C4-2B (cell line): ENCODE measurements at regions not wholly inside any gene's neighbourhood (a gene's known extent, or its start where the extent isn't known, plus 50 kb on each side); places are given as distances from the start of the nearest gene placed in this dataset.
"Not testable (repeated sequence)": the region's sequence is repeated elsewhere in the genome, so short reads cannot be mapped to it uniquely, and the experiment has no call there.

Experiments
- H3K27ac ChIP-seq: fragments of 450-650 bp; 2 replicates; pipeline ENCODE4 v1.5.1; 2017
- CTCF ChIP-seq: fragments of 450-650 bp; conservative IDR thresholded peaks from 2 replicates; pipeline ENCODE4 v1.5.1; 2017; ENCODE audit warnings: mild to moderate bottlenecking
- ZFX ChIP-seq: fragments of 450-650 bp; IDR thresholded peaks from 2 replicates; pipeline ENCODE4 v1.6.1; 2017

GRCh38 chr4:110344165-110344564 lies 131.8 kb upstream of the ENPEP start:
- no peak overlapping the region for H3K27ac ChIP-seq
- TF ChIP-seq ZFX: no peak
- TF ChIP-seq CTCF: peak; percentile 29

- no peak overlapping the region for H3K27ac ChIP-seq
- TF ChIP-seq ZFX: no peak
- no peak for TF ChIP-seq CTCF
Measured at GRCh38 chr4:110343534-110343933, 132.4 kb upstream of the ENPEP start.

- H3K27ac ChIP-seq: not testable (repeated sequence)
Measured at GRCh38 chr4:110341118-110341517, 134.8 kb upstream of the ENPEP start.

- no peak for TF ChIP-seq CTCF
- TF ChIP-seq ZFX: no peak
- no peak overlapping the region for H3K27ac ChIP-seq
Measured at GRCh38 chr4:110335399-110335798, 137.0 kb upstream of the ELOVL6 start.

- no peak overlapping the region for H3K27ac ChIP-seq
- no peak for TF ChIP-seq CTCF
- TF ChIP-seq ZFX: no peak
Measured at GRCh38 chr4:110332483-110332882, 134.1 kb upstream of the ELOVL6 start.

- H3K27ac ChIP-seq: not testable (repeated sequence)
Measured at GRCh38 chr4:110326426-110326825, 128.0 kb upstream of the ELOVL6 start.

- no peak for TF ChIP-seq CTCF
- no peak for TF ChIP-seq ZFX
Measured at GRCh38 chr4:110310795-110311194, 112.4 kb upstream of the ELOVL6 start.

GRCh38 chr4:110309675-110310074 lies 111.3 kb upstream of the ELOVL6 start:
- H3K27ac ChIP-seq: no peak overlapping the region
- TF ChIP-seq ZFX: no peak

More at GRCh38 chr4:110310795-110311194, 112.4 kb upstream of the ELOVL6 start:
- H3K27ac ChIP-seq: no peak overlapping the region

- TF ChIP-seq CTCF: no peak
Measured at GRCh38 chr4:110306303-110306702, 107.9 kb upstream of the ELOVL6 start.

More at GRCh38 chr4:110306303-110306702, 107.9 kb upstream of the ELOVL6 start:
- H3K27ac ChIP-seq: no peak overlapping the region
